GM19238 (cell line): ENCODE measurements at regions not wholly inside any gene's neighbourhood (a gene's known extent, or its start where the extent isn't known, plus 50 kb on each side); places are given as distances from the start of the nearest gene placed in this dataset.

ENCODE experiments used
- DNase-seq: peaks from one replicate; pipeline ENCODE4 v3.0.0; 2011; ENCODE audit warnings: low spot score; ENCODE audit not compliant: insufficient read length

DNA sequence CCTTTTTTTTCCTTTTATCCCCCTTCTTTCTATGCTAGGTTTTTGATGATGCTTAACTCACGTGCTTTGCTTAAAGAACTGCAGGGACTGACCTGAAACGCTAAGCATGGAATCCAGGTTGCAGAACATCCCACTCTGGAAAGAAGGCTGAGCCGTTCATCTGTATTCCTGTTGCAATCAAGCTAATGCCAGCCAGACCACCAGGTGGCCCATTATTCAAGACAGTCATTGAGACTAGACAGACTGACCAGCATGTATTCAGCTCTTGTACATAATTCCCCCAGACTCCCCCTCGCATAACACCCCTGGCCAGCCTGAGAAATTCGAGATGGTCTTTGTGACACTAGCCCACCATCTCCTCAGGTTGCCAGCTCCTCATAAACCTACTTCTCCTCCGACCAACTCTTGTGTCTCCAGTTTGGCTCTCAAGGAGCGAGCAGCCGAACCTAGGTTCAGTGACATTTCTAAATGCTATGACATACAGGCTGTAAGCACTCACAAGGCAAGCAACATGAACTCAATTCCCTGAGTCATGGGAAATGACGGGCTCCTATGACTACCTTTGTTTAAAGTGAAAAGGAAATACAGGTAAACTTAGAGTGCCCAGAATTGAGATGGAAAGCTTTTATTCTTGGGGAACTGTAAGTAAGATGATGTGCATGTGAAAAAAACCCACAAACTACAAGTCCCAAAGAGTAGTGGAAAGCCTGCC is 309.3 kb upstream of the CDYL start:
- DNase-seq, result no peak

DNA sequence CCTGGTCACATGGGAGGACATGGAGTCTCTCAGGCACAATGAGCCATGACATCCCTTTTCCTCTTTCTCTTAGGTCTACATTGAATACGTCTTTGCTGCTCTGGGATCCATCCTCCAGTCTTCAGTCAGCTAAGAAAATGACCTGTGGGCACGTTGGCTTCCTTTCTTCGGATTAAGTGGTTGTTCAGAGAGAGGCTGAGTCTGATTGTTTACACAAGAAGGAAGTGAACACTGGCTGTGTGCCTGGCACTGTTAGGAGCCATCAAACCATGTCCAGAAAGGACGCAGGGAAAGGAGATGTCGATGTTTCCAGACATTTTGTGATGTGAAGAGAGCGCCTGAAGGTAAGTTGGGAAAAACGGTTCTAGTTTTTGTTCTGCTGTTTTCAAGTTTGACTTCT is 309.9 kb upstream of the CDYL start:
- DNase-seq, result no peak

DNA sequence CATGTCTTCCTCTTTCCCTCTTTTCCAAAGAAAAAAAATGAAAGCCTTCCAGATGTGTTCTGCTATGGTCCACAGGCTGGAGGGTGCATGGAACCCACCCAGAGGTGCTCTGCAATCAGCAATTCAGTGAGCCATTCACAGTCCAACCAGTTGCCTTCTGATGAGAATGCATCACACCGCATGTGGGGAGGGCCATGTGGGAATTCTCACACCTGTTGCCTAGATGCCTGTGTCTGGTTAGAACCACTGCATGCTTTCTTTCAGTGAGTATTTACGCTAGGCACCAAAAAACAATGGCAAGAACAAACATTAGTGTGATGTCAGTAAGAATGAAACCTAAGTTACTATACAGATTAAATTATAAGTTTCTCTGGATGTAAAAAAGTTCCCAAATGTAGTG is 311.6 kb upstream of the CDYL start:
- DNase-seq, result no peak

DNA sequence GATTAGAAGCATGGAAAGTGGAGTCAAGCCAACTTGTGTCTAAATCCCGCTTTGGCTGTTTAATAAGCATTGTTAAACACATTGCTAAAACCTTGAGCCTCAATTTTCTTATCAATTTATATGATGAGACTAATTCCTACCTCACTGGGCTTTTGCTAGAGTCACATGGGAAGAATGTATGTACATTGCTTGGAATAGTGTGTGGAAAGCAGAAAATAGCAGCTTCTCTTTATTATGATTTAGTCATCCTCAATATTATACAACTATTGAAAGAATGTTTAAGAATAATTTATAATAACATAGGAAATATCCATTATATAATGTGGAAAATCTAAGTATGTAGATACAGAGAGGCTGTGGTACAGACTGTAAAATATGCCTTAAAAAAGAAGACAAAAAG is 313.0 kb upstream of the CDYL start:
- no peak for DNase-seq

DNA sequence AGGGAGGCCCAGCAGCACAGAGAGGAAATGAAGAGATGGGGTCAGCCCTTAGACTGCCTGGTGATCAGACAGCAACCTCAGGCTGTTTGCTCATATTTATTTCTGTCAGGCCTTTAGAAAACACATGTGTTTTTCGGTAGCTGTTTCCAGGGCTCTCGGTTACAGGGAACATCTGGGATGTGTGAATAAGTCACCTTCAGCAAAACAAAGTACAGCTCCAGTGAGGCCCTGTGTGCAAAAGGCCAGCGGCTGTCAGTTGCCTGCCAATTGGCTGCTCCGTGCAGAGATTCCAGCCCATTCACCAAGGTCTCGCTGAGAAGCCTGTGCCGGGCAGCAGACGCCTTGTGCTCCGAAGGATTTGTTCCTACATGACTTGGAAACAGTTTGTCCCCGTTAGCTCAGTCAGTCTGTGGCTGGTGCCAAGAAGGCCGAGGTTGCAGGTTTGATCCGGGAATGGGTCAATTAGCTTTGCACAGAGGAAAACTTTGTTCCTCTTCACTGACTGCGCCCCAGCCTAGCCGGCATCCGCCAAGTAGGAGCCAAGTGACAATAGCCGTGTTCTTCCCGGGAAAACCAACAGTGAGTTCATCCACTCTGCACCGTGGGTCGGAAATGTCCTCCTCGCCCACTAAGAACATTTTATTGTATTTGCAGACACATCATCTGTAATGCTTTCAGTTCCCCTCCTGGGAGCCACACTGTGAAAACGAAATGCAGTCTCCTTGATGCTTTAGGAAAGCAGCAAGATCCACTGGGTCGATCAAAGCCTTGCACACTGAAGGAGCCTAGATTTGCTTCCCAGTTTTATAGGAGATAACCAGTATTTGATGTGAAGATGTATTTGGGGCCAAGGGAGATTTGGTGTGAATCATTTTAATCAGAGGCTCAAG is 315.4 kb upstream of the CDYL start:
- no peak for DNase-seq

DNA sequence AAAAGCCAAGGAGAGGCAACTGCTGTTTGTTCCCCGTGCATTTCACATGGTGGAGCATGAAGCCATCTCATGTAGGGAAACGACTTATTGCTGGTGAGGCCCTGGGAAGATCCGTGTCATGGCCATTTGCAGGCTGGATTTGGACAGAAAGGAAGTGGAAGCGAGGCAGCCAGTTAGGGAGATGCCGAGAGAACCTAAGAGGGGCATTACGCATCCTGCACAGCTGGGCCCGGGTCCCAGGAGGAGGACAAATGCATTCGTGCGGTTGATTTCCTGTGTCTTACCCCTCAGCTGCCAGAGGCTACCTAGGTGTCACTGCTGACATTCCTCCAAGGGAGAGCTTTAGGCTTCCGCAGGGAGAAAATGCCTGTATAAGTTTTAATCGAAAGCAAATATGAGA is 316.2 kb upstream of the CDYL start:
- no peak for DNase-seq

DNA sequence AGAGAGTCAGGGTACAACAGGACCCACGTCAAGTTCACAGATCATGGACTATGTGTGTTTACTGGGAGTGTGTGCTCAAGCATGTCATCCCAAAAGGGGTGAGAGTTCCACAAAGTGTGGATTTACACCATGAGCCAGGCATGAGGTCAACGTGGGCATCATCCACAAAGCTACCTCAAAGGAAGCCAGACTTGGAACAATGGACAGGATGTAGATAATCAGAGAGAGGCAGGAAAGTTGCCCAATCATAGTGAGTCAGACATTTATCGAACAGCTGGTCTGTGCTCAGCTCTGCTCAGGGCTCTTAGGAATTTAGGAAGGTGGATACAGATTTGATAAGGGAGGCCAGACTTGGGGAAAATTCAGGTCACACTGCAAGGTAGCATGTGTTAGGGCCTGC is 317.2 kb upstream of the CDYL start:
- no peak for DNase-seq

DNA sequence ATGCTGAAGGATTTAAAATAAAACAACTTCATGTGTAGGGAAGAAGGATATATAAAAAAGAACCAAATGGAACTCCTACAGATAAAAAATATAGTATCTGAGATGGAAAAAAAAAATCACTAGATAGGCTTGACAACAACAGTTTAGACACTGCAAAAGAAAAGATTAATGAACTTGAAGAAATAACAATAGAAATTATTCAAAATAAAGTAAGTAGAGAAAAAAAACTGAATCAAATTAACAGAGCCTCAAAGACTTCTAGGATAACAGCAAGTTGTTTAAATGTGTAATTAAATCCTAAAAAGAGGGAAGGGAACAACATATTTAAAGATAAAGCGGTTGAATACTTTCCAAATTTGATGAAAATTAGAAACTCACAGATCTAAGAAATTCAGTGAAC is 316.3 kb upstream of the ECI2 start:
- DNase-seq, result no peak

DNA sequence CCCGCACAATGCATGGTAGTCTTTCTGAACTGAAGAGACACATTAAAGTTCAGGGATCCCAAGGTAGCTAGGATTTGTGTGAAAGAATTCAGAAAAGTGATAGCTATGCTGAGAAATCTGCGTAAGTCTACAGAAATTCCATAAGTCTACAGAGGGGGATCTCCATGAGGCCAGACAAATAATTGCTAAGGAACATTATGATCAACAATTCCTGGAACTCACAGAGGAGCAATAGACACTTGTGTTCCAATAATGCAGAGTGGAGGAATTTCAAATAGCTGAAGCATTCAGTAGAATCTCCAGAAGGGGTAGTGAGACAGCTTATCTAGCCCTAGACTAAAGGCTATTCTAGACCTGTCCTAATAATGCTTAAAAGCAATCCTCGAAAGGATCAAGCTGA is 315.7 kb upstream of the ECI2 start:
- DNase-seq, result no peak

DNA sequence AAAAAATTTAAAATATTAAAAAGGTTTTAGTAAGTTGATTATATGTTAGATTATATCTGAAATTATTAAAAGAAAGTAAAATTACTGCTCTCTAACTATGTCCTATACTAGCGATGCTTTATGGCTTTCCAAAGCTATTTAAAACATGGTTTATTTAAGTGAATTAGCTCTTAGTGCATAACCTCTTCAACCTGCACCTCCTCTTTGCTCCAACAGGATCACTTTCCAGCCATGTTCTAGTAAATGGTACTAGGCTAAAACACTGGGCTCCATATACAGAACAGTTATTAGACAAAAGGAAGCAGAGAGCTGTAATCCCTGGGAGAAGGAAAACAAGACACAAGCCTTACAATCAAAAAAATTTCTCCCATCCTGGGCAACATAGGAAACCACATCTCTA is 314.9 kb upstream of the ECI2 start:
- no peak for DNase-seq

DNA sequence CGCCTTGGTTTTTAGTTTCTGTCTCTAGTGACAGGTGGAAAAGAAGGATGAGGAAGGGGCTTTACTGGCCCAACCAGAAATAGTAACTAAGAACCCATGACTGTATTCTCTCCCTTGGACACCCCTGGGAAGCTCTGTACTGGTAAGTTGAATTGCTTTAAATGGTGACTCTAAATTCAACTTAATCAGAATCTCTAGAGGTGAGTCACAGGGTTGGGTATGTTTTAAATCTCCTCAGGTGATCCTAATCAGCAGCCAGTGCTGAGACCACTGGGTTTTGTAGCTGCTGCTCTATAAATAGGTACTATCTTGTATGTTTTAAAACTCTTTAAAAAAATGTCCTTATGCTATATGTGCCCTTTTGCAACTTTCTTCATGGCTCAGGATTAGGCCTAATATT is 314.0 kb upstream of the ECI2 start:
- DNase-seq, result no peak

DNA sequence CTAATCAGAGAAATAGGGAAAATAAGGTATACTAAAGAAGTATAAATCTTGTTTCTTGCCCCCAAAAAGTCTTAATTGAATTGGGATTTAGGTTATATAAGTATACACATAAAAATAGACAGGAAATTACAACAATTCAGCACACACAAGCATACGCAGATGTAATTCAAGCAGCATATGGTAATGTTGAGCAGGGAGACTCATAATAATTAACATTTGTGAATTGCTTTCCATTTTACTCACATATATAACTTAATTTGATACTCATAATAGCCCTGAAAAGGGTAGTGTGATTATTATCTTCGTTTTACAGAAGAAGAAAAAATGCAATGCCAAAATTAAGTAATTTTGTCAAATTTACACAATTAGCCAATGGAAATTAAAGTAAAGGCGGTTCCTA is 313.5 kb upstream of the ECI2 start:
- DNase-seq, result no peak

DNA sequence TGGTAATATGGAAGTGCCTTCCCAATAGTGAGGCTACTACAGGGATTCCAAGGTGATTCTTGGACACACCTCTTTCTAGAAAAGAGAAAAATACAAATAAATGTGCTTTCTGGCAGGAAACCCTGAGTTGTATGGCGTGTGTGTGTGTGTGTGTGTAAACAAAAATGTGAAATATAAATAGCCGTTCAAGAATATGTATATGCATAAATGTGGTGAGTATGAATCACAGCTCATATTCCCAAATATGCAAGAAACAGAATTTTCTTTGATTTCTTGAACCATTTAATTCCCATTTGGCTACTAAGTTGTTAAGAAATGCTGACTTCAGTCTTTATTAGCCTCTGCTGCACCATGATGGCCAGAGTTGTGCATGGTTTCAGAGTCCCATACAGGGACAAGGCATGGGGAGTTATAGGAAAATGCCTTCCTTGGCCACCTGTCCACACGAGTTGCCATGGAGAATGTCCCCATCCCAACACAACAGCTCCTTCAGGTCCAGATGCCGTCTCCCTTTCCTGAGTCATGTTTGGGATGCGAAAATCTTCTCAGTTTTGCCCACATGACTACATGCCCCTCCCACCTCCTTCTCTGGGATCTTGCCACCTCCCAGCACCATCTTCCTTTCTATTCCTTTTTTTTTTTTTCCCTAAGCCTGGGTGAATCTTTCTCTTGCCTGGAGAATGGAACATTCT is 312.4 kb upstream of the ECI2 start:
- DNase-seq, result no peak

DNA sequence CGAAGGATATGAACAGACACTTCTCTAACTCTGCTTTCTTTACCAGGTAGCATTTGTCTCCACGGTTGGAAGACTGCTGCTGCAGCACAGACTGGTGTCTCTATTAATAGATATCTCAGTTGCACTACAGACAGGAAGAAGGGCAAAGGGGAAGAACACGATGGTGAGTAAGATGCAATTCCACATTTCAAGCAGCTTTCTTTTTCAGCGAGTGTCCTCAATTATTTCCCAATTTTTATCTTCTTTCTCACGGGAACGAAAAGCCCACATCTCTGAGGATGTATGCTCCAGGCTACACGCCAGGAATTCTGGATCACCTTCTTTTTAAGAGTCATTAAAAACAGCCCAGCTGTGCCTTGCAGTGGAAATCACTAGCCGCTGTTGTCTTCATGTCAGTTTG is 311.6 kb upstream of the ECI2 start:
- no peak for DNase-seq

DNA sequence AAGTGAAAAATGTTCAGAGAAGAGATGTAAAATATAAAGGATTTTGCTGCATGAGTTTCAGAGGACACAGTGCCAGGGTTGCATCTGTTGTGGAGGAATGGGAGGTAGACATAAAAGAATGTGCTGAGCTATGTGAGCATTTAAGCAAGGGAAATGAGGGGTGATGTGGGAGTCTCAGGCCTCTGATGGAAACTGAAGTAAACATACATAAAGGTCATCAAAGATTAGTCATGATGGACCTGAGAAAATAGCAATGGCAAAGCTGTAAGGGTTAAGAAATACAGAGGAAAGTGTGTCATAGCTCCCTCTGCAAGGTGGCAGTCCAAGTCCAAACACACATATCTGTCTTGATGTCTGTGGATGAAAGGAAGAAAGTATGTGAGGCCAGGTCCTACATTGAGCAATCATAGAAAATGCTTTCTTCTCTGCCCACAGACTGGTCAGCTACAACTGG is 306.6 kb upstream of the ECI2 start:
- no peak for DNase-seq

DNA sequence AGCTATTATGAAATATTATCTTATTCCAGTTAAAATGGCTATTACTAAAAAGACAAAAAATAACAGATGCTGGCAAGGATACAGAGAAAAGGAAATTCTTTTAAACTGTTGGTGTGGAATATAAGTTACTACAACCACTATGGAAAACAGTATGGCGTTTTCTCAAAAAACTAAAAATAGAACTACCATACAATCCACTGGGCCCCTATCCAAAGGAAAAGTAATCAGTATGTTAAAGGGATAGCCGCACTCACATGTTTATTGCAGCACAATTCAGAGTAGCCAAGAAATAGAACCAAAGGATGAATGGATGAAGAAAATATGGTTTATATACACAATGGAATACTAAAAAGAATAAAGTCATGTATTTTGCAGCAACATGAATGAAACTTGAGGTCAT is 303.8 kb upstream of the ECI2 start:
- no peak for DNase-seq

DNA sequence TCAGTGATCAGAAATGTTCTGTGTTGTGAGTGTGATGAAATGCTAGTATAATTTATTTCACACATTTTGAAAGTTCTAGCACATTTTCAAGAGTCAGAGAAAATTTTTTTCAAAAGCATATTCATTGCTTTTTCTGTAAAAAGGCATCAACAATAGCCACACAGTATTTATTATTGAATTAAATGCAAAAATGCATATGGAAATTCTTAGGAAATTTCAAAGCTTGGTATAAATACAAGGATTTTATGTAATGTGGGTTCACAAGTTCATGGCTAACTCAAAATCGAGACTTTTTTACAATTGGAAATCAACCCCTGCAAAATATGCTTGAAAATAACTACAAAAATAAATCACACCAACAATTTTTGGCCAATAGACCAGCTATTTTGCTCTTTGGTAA is 302.0 kb upstream of the ECI2 start:
- DNase-seq, result no peak

DNA sequence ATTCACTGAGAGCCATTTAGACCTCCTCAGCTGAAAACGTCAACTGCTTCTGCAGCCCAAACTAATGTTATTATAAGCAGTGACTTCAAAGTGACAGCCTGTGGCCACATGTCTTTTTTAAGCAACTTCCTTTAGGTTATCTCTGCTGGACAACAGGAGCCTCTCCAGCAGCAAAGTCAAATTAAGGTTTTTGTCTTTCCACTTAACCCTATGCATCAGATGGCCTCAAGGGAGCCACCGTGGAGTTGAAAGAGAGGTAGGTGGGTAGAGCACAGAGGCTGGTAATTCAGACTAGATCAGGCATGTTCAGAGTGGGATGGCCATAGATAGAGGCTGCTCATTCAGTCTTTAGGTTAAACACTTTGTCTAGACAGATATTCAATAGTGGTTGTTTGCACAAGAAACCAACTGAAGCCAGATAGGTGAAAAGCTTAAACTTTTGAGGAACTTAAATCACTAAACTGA is 300.6 kb upstream of the ECI2 start:
- no peak for DNase-seq

DNA sequence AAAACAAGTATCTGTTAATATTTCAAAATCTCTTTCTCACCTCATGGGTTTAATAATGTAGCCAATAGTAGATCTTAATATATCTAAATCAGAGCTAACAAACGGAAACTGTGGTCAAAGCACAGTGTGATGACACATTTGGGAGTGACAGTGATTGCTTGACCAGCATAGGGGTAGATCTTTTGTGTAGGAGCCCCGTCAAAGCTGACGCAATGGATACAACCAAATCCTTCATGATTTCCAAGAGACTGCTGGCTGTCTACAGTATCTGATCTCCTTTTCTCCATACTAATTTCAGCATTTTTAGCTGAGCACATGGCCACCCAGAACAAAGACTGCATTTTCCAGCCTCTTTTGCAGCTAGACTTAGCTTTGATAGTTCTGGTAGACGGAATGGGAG is 299.3 kb upstream of the ECI2 start:
- DNase-seq, result no peak

DNA sequence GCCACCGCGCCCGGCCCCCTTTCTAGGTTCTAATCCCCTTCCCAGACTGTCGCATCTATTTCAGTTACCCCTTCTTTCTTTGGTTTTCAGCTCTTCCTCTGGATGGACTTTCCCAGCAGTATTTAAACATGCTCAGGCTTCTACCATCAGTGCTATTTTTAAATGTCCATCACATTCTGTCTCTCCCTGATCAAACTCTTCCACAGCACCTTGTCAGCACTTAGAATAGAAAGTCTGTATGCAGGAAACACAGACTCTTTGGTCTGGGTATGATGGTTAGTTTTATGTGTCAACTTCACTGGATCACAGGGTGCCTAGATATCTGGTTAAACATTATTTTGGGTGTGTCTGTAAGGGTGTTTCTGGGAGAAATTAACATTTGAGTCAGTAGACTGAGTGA is 297.8 kb upstream of the ECI2 start:
- DNase-seq, result no peak

DNA sequence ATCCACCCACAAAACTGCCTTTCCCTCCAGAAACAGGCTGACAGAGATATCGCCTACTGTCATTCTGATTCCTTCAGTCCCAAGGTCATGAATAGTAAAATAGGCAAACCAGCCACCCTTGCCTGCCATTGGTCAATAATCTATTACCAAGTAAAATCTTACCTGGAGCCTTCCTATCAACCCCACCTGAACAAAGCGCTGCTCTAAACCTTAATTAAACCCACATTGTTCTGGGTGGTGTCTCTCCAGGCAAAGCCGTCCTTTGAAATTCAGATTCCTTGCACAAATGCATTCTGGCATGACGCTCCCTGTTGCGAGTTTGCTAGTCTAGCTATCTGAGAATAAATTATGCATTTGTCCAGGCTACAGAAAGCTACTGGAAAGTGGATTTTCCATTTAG is 291.6 kb upstream of the ECI2 start:
- DNase-seq, result no peak

DNA sequence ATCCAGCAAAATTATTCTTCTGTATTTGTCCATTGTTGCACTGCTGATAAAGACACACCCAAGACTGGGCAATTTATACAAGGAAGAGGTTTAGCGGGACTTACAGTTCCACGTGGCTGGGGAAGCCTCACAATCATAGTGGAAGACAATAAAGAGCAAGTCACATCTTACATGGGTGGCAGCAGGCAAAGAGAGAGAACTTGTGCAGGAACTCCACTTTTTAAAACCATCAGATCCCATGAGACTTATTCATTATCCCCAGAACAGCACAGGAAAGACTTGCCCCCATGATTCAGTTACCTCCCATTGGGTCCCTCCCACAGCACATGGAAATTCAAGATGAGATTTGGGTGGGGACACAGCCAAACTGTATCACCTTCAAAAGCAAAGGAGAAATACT is 286.5 kb upstream of the ECI2 start:
- no peak for DNase-seq
